ENCODE measurements at regions not wholly inside any gene's neighbourhood (a gene's known extent, or its start where the extent isn't known, plus 50 kb on each side); places are given as distances from the start of the nearest gene placed in this dataset.

DNA sequence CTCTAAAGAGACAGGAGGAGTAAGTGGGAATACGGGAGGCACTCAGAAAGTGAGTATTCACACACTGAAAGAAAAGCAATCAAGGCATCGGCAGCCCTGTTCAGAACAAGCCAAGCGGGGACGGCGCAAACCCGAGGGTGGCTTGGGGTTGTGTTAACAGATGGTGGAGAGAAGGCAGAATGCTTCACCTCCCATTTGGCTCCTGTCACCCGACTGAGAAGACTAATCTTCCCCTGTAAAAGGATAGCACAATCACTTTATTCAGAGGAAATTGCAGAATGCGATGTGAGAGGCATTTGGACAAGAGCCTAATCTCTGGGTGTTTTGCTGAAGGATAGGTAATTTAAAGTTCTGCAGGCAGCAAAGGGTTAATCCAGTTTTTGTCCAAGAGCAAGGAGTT is 119.3 kb upstream of the WSCD1 start:
- ATAC-seq = no peak
- 0 to 19% methylated on average over 3 to 8 of the region's 8 CpGs for WGBS, 2 donors (ENCODE audit: low coverage in 1 of 2)

DNA sequence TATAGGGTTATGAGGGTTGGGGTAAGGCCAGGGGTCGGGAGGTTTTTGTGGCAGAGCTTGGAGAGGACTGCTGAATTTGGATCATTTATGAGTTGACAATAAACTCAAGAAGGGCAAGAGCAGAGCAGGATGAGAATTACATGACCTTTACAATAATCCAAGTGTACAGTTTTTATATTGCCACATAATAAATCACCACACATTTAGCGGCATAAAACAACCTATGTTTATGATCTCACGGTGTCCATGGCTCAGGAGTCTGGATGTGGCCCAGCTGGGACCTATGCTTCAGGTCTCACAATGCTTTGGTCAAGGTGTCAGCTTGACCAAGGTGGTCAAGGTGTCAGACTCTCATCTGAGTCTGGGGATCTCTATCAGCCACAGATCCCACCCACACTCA is 118.3 kb upstream of the WSCD1 start:
- H3K4me1 ChIP-seq = no peaks in the 10 kb centered on the region
- H3K27me3 ChIP-seq = peaks cover 28% of the 10 kb centered on the region
- no peak for ATAC-seq
- no peak overlapping the region for H3K27ac ChIP-seq
- no peak for TF ChIP-seq POLR2A (IDR thresholded peaks at IDR 0.05)
- TF ChIP-seq EP300 (IDR thresholded peaks at IDR 0.05) = no peak
- no peak for TF ChIP-seq POLR2AphosphoS5 (IDR thresholded peaks at IDR 0.05)
- TF ChIP-seq, protein P1, sequence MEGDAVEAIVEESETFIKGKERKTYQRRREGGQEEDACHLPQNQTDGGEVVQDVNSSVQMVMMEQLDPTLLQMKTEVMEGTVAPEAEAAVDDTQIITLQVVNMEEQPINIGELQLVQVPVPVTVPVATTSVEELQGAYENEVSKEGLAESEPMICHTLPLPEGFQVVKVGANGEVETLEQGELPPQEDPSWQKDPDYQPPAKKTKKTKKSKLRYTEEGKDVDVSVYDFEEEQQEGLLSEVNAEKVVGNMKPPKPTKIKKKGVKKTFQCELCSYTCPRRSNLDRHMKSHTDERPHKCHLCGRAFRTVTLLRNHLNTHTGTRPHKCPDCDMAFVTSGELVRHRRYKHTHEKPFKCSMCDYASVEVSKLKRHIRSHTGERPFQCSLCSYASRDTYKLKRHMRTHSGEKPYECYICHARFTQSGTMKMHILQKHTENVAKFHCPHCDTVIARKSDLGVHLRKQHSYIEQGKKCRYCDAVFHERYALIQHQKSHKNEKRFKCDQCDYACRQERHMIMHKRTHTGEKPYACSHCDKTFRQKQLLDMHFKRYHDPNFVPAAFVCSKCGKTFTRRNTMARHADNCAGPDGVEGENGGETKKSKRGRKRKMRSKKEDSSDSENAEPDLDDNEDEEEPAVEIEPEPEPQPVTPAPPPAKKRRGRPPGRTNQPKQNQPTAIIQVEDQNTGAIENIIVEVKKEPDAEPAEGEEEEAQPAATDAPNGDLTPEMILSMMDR (IDR thresholded peaks at IDR 0.05) = no peak
- 57% methylated on average over 3 of the region's 3 CpGs; no CpG with 5 or more reads in 1 of the 2 donors for WGBS, 2 donors (ENCODE audit: low coverage in 1 of 2)
- H3K4me3 ChIP-seq = no peak overlapping the region
- H3K9me3 ChIP-seq = peaks cover 0 to 29% (median 0%) of the 10 kb centered on the region in 3 donors
- H3K36me3 ChIP-seq = no peaks in the 10 kb centered on the region

More for the DNA sequence above, 119.3 kb upstream of the WSCD1 start:
- H3K9me3 ChIP-seq = peaks cover 0 to 19% (median 0%) of the 10 kb centered on the region in 3 donors
- no peaks in the 10 kb centered on the region for H3K36me3 ChIP-seq
- H3K27me3 ChIP-seq = peaks cover 28% of the 10 kb centered on the region
- H3K4me1 ChIP-seq = no peaks in the 10 kb centered on the region
- no peak overlapping the region for H3K27ac ChIP-seq
- no peak for TF ChIP-seq EP300 (IDR thresholded peaks at IDR 0.05)
- TF ChIP-seq, protein P1 (IDR thresholded peaks at IDR 0.05) = no peak
- TF ChIP-seq POLR2A (IDR thresholded peaks at IDR 0.05) = no peak
- no peak for TF ChIP-seq POLR2AphosphoS5 (IDR thresholded peaks at IDR 0.05)
- no peak overlapping the region for H3K4me3 ChIP-seq

DNA sequence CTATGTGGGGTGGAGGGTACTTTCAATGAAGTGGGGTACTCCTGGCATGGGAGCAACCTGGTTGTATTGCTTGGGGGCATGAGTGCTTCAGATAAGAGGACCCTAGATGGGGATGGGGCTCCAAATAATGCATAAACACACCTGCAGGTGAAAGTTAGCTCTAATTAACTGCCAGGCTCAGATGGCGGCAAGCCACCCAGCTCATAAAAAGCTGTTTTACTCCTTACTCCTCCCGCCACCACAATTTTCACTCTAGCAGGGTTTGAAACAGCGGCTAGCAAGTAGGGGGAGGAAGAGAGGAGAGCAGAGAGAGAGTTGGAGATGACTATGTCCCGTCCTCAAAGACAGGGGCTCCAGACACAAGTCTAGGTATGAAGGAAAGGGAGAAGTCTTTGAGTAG is 117.7 kb upstream of the WSCD1 start:
- 61 to 100% methylated on average over 2 to 4 of the region's 4 CpGs for WGBS, 2 donors (ENCODE audit: low coverage in 1 of 2)
- Histone ChIP-seq H3K4me3 (no peak overlapping the region), H3K4me1 (no peaks in the 10 kb centered on the region), H3K27ac (no peak overlapping the region), H3K27me3 (peaks cover 26% of the 10 kb centered on the region), H3K9me3 (peaks cover 0 to 34% (median 0%) of the 10 kb centered on the region in 3 donors), H3K36me3 (no peaks in the 10 kb centered on the region)
- ATAC-seq = no peak
- TF ChIP-seq EP300 (IDR thresholded peaks at IDR 0.05) (no peak), POLR2A (IDR thresholded peaks at IDR 0.05) (no peak), POLR2AphosphoS5 (IDR thresholded peaks at IDR 0.05) (no peak)
- TF ChIP-seq, protein P1 (IDR thresholded peaks at IDR 0.05) = no peak

- TF ChIP-seq, protein P1 (IDR thresholded peaks at IDR 0.05) = no peak
- TF ChIP-seq POLR2A (IDR thresholded peaks at IDR 0.05) = no peak
- no peak for TF ChIP-seq POLR2AphosphoS5 (IDR thresholded peaks at IDR 0.05)
- TF ChIP-seq EP300 (IDR thresholded peaks at IDR 0.05) = no peak
- Histone ChIP-seq H3K4me1 (no peaks in the 10 kb centered on the region), H3K27ac (no peak overlapping the region), H3K9me3 (peaks cover 0 to 25% (median 0%) of the 10 kb centered on the region in 3 donors), H3K4me3 (no peak overlapping the region), H3K27me3 (peaks cover 10% of the 10 kb centered on the region), H3K36me3 (no peaks in the 10 kb centered on the region)
- WGBS, 2 donors (ENCODE audit: low coverage in 1 of 2) = 79 to 90% methylated on average over 1 to 2 of the region's 2 CpGs
- ATAC-seq = no peak
Measured at GRCh38 chr17:5955764-5956163, 114.4 kb upstream of the WSCD1 start.

DNA sequence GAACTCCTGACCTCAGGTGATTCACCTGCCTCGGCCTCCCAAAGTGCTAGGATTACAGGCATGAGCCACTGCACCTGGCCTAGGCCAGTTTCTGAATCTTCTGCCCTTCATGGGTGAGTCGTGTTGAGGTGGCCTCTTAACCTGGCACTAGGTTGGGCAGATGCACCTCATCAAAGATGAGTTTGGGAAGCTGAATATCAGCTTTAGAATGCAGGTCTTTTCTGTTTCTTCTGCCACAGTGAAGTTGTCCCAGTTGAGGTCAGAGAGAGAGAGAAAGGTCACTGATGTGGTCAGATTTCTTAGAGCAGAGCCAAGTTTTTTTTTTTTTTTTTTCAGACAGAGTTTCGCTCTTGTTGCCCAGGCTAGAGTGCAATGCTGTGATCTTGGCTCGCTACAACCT is 111.3 kb upstream of the WSCD1 start:
- peaks cover 0 to 25% (median 0%) of the 10 kb centered on the region in 3 donors for H3K9me3 ChIP-seq
- peaks cover 8% of the 10 kb centered on the region for H3K27me3 ChIP-seq
- WGBS, 2 donors (ENCODE audit: low coverage in 1 of 2) = 80% methylated on average over 1 of the region's 4 CpGs; no CpG with 5 or more reads in 1 of the 2 donors
- ATAC-seq = no peak
- no peaks in the 10 kb centered on the region for H3K36me3 ChIP-seq
- H3K4me1 ChIP-seq = no peaks in the 10 kb centered on the region
- no peak overlapping the region for H3K27ac ChIP-seq
- no peak overlapping the region for H3K4me3 ChIP-seq
- TF ChIP-seq POLR2A (IDR thresholded peaks at IDR 0.05) (no peak), POLR2AphosphoS5 (IDR thresholded peaks at IDR 0.05) (no peak), EP300 (IDR thresholded peaks at IDR 0.05) (no peak)
- TF ChIP-seq, protein P1 (IDR thresholded peaks at IDR 0.05) = no peak

Measured in gastroesophageal sphincter (tissue), 4 donors.